GM21528 (cell line): ENCODE measurements at regions not wholly inside any gene's neighbourhood (a gene's known extent, or its start where the extent isn't known, plus 50 kb on each side); places are given as distances from the start of the nearest gene placed in this dataset.
"Not testable (repeated sequence)": the region's sequence is repeated elsewhere in the genome, so short reads cannot be mapped to it uniquely, and the experiment has no call there.

Source experiments
- ATAC-seq: cut with Tn5 transposase; IDR thresholded peaks from one replicate; pipeline ENCODE4 v1.9.1; 2021; ENCODE audit warnings: mild to moderate bottlenecking, moderate library complexity; ENCODE audit not compliant: unreplicated experiment, low FRiP score

- no peak for ATAC-seq
Observed at GRCh38 chr6:141790921-141791320, 341.8 kb upstream of the GJE1 start.

DNA sequence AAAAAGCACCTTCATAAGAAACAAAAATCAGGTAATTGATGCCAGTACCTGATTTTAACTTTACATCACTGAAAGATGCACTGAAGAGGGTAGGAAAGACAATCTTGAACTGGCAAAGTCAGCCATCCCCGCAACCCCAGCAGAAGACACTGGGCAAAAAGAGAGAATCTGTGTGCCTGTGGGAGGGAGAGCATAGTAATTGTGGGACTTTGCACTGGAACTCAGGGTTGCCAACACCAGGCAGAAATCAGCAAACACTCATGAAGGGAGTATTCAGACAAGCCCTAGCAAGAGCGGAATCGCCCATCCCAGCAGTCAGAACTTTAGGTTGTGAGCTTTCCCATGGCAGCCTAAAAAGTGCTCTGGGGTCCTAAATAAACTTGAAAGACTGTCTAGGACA lies 344.6 kb upstream of the GJE1 start:
- ATAC-seq = no peak

GRCh38 chr6:141783585-141783984 lies 349.1 kb upstream of the GJE1 start:
- no peak for ATAC-seq

DNA sequence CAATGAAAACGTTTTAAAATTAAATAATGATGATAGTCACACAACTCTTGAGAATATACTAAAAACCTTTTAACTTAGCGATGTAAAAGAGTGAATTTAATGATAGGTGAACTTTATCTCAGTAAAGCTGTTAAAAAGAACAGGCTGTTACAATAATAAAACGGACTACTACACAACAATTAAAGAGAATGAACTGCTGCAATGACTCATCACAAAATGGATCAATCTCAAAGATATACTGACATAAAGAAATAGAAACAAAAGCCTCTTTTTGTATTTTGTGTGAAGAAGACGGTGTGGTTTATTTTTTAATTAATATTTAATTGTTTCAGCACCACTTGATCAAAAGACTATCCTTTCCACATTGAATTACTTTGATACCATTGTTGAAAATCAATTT lies 352.4 kb upstream of the GJE1 start:
- ATAC-seq = no peak

DNA sequence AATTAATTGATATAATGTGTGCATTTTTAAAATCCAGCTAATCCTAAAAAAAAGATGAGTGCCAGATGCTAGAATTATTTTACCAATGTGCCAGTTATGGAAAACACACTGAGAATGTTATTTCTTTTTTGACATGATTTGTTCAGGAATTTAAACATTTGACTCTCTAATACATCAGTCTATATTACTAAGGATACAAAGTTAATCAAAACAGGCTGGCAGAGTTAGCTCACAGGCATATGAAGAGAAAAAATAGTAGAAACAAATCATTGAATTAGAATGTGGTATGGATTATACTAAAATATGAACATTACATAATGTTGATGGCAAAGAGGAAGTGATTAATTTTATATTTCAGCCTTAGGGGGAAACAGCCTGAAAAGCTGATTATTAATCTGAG lies 368.3 kb upstream of the GJE1 start:
- no peak for ATAC-seq

- no peak for ATAC-seq
Observed at GRCh38 chr6:141758430-141758829, 374.3 kb upstream of the GJE1 start.

DNA sequence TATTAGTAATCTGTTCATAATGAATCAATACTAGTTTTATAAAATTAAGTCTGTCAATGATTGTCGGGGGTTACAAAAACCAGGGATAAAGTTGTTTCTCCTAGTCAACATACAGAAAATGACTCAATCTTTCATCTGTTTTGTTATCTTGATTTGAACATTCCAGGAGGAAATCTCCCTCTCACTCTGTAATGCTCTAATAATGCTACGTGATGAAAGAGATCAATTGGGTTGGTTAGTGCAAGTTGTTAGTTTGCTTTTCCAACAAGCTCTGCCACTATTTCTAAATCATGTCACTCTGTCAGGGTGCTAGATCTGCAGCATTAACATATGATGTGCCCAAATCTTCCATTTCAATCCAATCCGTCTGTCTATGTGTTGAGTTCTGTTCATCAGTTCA lies 379.5 kb upstream of the GJE1 start:
- no peak for ATAC-seq

DNA sequence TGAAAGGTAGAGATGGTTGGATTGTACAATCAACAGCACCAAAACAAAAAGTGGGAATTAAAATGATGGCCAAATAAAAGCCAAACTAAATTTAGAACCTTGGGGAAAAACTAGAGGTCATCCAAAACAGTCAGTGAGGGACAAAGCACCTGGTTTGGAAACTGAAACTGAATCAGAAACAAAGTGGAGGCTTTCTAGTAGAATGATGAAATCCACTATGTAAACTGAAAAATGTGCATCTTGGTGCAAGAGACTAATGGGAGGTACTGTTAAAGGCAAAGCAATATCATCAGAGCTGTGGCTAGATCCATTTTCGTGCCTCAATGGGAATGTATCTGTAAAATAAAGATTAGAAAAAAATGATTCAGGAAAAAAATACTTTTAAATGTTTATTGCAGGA lies 380.0 kb upstream of the GJE1 start:
- no peak for ATAC-seq

DNA sequence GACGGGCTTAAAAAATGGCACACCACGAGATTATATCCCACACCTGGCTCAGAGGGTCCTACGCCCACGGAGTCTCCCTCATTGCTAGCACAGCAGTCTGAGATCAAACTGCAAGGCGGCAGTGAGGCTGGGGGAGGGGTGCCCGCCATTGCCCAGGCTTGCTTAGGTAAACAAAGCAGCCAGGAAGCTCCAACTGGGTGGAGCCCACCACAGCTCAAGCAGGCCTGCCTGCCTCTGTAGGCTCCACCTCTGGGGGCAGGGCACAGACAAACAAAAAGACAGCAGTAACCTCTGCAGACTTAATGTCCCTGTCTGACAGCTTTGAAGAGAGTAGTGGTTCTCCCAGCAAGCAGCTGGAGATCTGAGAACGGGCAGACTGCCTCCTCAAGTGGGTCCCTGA lies 386.4 kb upstream of the GJE1 start:
- ATAC-seq = not testable (repeated sequence)

GRCh38 chr6:141744971-141745370 lies 387.8 kb upstream of the GJE1 start:
- no peak for ATAC-seq

DNA sequence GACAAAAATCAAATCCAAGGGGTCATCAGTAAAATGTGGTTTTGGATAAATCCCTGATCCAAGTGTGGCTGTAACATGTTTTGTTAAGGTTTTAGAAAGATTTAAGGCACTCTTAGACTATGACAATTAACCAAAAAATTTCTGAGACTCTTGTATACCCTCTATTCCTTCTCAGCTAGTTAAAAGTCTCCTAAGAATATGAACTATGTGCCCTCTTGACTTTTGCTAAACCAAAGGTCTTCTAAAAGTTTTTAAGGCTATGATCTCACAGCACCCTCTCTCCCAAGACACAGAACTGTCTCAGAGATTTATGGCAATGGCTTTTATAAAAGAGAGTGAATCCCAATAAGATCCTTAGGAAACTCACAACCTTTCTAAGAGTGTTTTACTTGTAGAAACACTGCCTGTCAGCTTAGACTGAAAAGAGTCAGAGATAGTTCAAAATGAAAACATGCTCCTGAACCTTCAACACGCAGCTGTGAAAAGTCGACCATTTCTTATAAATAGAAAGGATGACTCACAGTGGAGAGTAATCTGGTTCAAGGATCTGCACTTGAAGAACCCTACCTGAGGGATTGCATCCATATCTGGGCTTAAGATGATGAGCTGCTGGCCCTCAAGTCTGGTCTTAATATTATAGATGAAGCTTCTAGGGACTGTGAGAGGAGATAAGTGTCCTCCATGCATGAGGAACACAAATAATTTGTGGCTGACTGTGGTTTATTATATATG lies 388.4 kb upstream of the GJE1 start:
- no peak for ATAC-seq

DNA sequence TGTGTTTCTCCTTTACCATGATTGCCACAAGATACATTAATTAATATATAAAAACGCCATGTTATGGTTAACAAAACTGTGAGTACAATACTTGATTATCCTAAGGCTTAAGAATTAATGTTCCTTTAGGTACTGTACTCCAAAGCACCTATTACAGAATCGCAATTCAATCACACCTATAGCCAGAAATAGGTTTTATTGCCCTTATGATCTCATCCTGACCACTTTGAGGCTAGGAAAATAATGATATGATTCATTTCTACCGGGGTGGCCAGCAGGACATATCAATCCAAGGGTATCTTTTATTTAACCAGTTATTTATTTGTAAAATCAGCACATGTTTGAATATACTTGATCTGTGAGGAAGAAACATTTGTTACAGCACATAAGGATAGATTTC lies 396.6 kb upstream of the GJE1 start:
- ATAC-seq = no peak

DNA sequence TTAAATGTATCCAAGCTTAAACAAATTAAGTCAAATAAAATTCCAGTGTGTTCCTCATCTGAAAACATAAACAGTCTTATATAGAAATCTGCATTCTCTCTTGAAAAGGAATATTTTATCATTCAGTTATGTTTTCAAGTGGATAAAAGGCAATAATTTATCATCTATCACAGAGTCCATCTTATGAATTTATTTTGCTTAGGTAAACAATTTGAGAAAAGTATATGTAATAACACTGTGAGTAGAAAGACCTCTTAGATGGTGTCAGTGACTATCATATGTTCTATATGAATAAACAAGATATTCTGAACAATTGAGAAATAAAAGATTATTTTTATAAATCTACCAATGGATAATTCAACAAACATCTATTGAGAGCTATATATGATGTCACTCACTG lies 397.6 kb upstream of the GJE1 start:
- no peak for ATAC-seq

- no peak for ATAC-seq
Observed at GRCh38 chr6:141734071-141734840, 398.5 kb upstream of the GJE1 start.

DNA sequence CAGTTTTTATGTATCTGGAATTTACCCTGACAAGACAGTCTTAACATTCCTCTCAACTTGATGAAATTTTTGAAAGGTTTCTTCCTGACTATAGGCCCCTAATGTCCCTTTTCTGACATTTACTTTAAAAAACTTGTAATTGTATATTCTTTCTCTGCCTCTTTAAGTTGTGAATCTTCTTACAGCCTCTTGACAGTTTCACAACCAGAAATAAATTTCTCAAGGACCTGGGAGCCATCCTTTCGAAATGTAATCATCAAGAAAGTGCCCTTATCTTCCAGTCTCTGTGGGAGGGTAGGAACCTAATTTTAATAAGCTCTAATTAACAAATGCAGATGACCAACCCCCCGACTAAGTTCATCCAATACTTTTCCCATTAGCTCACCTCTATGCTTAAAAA lies 403.6 kb upstream of the GJE1 start:
- ATAC-seq = no peak

DNA sequence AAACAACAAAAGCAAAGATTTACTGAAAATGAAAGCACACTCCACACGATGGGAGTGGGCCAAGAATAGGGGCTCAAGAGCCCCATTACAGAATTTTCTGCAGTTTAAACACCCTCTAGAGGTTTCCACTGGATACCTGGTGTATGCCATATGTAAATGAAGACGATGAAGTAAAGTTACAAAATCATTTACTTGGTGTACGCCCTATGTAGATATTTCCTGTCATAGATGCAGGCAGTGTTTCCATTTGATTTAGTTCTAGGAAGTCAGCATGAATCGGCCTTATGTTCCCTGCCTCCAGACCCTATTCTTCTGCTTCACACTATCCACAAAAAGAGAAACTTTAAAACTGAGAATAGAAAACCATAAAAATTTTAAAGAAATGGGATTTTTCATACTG lies 404.4 kb upstream of the GJE1 start:
- no peak for ATAC-seq

GRCh38 chr6:141726248-141726647 lies 406.5 kb upstream of the GJE1 start:
- ATAC-seq = no peak

DNA sequence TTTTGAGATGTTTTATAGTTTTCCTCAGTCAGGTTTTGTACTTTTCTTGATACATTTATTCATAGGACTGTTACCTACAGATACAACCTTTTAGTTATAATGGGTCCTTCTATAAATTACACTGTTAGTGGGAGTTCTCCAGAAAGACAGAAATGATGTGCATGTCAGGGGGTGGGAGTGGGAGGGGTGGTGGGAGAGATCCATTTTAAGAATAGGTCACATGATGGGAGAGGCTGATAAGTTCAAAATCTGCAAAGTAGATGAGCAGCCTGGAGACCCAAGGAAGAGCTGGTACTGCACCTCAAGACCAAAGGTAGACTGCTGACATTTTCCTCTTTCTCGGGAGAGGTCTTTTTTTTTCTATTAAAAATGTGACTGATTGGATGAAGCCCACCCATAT lies 408.0 kb upstream of the GJE1 start:
- ATAC-seq = no peak

DNA sequence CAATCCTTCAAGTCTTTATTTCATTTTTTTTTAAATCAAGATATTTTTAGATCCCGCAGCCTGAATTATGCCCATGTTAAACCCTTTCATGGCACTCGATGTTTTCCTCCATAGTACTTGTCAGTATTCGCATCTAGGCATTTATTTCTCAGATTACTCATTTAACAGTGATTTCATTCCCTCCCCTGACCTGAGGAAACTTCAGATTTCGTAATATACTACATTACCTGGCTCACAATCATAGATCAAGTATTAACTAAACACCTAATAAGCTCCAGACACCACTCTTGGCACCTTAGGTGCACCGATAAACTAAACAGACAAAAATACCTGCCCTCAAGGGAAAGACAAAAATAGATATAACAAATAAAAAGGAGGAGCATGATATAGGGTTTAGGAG lies 413.2 kb upstream of the GJE1 start:
- no peak for ATAC-seq

- ATAC-seq = no peak
Observed at GRCh38 chr6:141705431-141705830, 427.3 kb upstream of the GJE1 start.

- ATAC-seq = no peak
Observed at GRCh38 chr6:141704151-141704550, 428.6 kb upstream of the GJE1 start.

GRCh38 chr6:141701732-141702131 lies 431.0 kb upstream of the GJE1 start:
- no peak for ATAC-seq
